Upper lobe of left lung (tissue), 6 donors: ENCODE measurements at regions not wholly inside any gene's neighbourhood (a gene's known extent, or its start where the extent isn't known, plus 50 kb on each side); places are given as distances from the start of the nearest gene placed in this dataset.

Experiments used
- ATAC-seq, 2 donors: fragments of 200-7000 bp; cut with Tn5 transposase; one replicate each; pipeline ENCODE4 v1.9.1; 2022; ENCODE audit warnings: mild to moderate bottlenecking in 2 of 2, moderate library complexity in 2 of 2; ENCODE audit not compliant: low FRiP score in 2 of 2
- DNase-seq, 2 donors: peaks; one replicate each; pipeline ENCODE4 v3.0.0-alpha.2; 2019 to 2020
- H3K27ac ChIP-seq, 4 donors: fragments of 200-600 bp; sonication (generic); one replicate each; pipeline ENCODE4 v1.5.1; 2016 to 2019
- H3K27me3 ChIP-seq, 4 donors: fragments of 200-600 bp; sonication (generic); one replicate each; pipeline ENCODE4 v1.5.1; 2017 to 2019
- H3K36me3 ChIP-seq, 4 donors: fragments of 200-600 bp; sonication (generic); one replicate each; pipeline ENCODE4 v1.5.1; 2016 to 2019
- H3K4me1 ChIP-seq, 4 donors: fragments of 200-600 bp; sonication (generic); one replicate each; pipeline ENCODE4 v1.5.1; 2018 to 2019
- H3K4me3 ChIP-seq, 4 donors: fragments of 200-600 bp; sonication (generic); one replicate each; pipeline ENCODE4 v1.5.1; 2017 to 2019; ENCODE audit warnings: mild to moderate bottlenecking in 2 of 4, moderate library complexity in 1 of 4
- H3K9me3 ChIP-seq, 4 donors: fragments of 200-600 bp; sonication (generic); one replicate each; pipeline ENCODE4 v1.5.1; 2018 to 2019
- EP300 ChIP-seq, 4 donors: sonication (generic); formaldehyde crosslinking; IDR thresholded peaks; one replicate each; pipeline ENCODE4 v1.5.1; 2017; ENCODE audit warnings: antibody characterized with exemption in 4 of 4, control low read depth in 2 of 4
- POLR2A ChIP-seq, 4 donors: fragments of 450-650 bp; IDR thresholded peaks; one replicate each; pipeline ENCODE4 v1.5.1; 2016 to 2017; ENCODE audit warnings: antibody characterized with exemption in 4 of 4, mild to moderate bottlenecking in 2 of 4
- POLR2AphosphoS5 ChIP-seq, 2 donors: sonication (generic); formaldehyde crosslinking; IDR thresholded peaks; one replicate each; pipeline ENCODE4 v1.5.1; 2017; ENCODE audit warnings: antibody characterized with exemption in 2 of 2
- WGBS, 2 donors: methylation state at CpG; one replicate each; pipeline ENCODE4 v1.1.5; 2017 to 2018; 5-methylcytosine and 5-hydroxymethylcytosine counted together
- TF ChIP-seq, protein P1 (sequence below), 6 experiments: fragments of 450-650 bp in 4 of 6; fragments of 200-600 bp in 2 of 6; sonication (generic) in 2 of 6; IDR thresholded peaks; one replicate each; pipeline ENCODE4 v1.5.1; 2016 to 2019; ENCODE audit warnings: antibody characterized with exemption in 6 of 6
- donor health status: DM: no; HTN: no; CAD: no; lungs with moderate emphysema.
- donor health status: DM: no; HTN: yes; CAD: no; lungs with severe emphysema.

DNA sequence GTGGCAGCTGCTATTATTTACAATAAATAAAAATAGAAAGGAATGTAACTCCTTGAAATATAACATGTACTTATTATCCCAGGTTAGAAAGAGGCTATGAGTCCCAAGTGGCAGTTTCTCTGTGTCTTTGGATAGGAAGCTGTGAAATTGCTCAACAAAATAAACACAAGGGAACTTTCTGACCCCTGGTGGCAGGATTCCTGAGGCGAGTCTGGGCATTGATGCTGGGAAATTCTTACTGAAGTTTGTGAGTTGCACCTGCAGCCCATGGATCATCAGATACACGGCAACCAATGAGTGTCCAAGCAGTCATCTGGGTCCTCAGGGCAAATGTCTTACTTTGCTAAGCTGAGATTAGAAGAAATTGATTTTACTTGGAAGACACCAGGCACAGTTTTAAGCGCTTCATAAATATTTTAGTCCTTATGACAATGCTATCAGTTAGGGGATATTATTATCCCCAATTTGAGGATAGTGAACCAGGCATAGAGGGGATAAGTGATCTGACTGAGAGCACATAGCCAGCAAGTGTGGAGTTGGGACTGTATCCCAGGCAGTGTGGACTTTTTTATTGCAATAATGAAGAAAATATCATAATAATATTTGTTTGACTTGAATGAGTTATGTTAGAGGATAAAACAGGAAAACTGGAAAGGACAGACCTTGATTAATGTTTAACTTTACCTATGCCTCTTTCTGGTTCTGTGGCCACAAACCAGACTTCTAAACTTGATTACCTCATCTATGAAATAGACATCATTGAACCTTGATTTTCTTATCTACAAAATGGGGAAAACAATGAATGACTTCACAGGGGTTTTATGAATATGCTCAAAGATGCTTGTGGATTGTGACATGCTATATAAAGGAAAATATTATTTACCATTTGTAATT lies 265.5 kb upstream of the ADAMTSL1 start:
- Histone ChIP-seq H3K36me3 (no peaks in the 10 kb centered on the region), H3K4me1 (peaks cover 0 to 5% (median 2%) of the 10 kb centered on the region in 4 donors), H3K27ac (no peak overlapping the region), H3K4me3 (no peak overlapping the region), H3K27me3 (no peaks in the 10 kb centered on the region), H3K9me3 (no peaks in the 10 kb centered on the region)
- DNase-seq (peak in 1 of 2 donors; percentile 45), ATAC-seq (peak in 1 of 2 donors; percentile 39)
- 35 to 36% methylated on average over 3 of the region's 3 CpGs for WGBS, 2 donors
- TF ChIP-seq POLR2A (IDR thresholded peaks at IDR 0.05) = no peak
- TF ChIP-seq, protein P1, sequence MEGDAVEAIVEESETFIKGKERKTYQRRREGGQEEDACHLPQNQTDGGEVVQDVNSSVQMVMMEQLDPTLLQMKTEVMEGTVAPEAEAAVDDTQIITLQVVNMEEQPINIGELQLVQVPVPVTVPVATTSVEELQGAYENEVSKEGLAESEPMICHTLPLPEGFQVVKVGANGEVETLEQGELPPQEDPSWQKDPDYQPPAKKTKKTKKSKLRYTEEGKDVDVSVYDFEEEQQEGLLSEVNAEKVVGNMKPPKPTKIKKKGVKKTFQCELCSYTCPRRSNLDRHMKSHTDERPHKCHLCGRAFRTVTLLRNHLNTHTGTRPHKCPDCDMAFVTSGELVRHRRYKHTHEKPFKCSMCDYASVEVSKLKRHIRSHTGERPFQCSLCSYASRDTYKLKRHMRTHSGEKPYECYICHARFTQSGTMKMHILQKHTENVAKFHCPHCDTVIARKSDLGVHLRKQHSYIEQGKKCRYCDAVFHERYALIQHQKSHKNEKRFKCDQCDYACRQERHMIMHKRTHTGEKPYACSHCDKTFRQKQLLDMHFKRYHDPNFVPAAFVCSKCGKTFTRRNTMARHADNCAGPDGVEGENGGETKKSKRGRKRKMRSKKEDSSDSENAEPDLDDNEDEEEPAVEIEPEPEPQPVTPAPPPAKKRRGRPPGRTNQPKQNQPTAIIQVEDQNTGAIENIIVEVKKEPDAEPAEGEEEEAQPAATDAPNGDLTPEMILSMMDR (IDR thresholded peaks at IDR 0.05) = peak in 4 of 6 experiments; percentile 11 to 55 (median 34)

DNA sequence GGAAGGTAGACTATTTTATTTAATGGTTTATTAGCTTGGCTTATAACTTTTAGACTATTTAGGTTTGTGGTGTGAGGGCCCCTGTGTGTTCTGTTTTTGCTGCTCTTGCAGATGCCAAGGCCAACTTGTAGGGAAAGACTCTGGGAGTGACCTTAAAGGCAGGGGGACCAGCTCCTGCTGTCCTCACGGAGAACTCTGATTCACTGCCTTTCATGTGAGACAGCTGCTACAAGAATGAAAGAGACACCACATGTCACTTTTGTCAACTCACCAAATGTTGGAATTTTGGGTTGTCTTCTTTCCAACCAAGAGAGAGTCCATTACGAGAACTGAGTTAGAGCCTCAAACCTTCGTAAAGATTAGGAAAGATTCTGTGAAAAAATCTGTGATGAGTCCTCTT lies 258.3 kb upstream of the ADAMTSL1 start:
- H3K4me1 ChIP-seq = no peaks in the 10 kb centered on the region
- H3K9me3 ChIP-seq = no peaks in the 10 kb centered on the region
- no peak overlapping the region for H3K27ac ChIP-seq
- TF ChIP-seq POLR2AphosphoS5 (IDR thresholded peaks at IDR 0.05) (no peak), EP300 (IDR thresholded peaks at IDR 0.05) (no peak), POLR2A (IDR thresholded peaks at IDR 0.05) (no peak)
- TF ChIP-seq, protein P1 (IDR thresholded peaks at IDR 0.05) = no peak
- DNase-seq (no peak), ATAC-seq (no peak)
- no peaks in the 10 kb centered on the region for H3K27me3 ChIP-seq
- no peak overlapping the region for H3K4me3 ChIP-seq
- H3K36me3 ChIP-seq = no peaks in the 10 kb centered on the region
- 84 to 89% methylated on average over 3 of the region's 3 CpGs for WGBS, 2 donors

DNA sequence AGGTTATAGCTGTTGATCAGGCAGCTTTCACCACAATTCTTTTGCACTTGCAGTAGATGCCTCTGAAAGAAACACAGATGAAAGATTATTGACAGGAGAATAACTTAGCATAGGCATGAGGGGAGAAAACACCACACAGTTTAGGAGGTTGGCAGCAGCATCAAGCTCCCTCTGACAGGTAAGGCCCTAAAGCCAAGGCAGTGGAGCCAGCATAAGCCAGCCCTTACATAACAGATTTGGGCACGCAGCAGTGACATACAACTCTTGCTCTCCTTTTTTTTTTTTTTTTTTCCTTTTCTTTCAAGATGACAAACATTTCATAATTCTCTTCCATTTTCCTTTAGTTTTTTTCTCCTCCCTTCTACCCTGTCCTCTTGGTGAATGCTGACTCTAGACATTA lies 257.6 kb upstream of the ADAMTSL1 start:
- H3K36me3 ChIP-seq = no peaks in the 10 kb centered on the region
- WGBS, 2 donors = 73 to 79% methylated on average over 1 of the region's 1 CpG
- TF ChIP-seq, protein P1 (IDR thresholded peaks at IDR 0.05) = no peak
- TF ChIP-seq POLR2AphosphoS5 (IDR thresholded peaks at IDR 0.05) (no peak), POLR2A (IDR thresholded peaks at IDR 0.05) (no peak), EP300 (IDR thresholded peaks at IDR 0.05) (no peak)

DNA sequence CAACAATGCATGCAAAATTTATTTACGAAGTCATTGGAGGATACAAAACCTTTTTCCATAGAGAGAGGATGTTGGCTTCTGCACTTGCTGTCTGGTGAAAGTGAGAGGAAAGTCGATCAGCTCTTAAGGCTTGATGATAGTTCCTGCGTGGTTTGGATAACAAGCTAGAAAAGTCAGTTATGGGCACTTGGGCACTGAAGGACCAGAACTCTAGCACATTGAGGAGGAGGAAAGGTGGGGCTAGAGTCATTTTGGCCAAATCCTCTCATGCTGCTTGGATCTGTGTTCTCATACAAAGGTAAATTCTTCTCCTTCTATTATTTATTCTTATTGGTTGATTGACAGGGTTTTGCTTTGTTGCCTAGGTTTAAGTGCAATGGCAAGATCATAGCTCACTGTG lies 245.9 kb upstream of the ADAMTSL1 start:
- Histone ChIP-seq H3K4me1 (no peaks in the 10 kb centered on the region), H3K27ac (no peak overlapping the region), H3K27me3 (no peaks in the 10 kb centered on the region), H3K36me3 (no peaks in the 10 kb centered on the region), H3K9me3 (no peaks in the 10 kb centered on the region), H3K4me3 (no peak overlapping the region)
- no peak for DNase-seq
- TF ChIP-seq POLR2AphosphoS5 (IDR thresholded peaks at IDR 0.05) = no peak
- TF ChIP-seq POLR2A (IDR thresholded peaks at IDR 0.05) = no peak
- no peak for TF ChIP-seq EP300 (IDR thresholded peaks at IDR 0.05)
- TF ChIP-seq, protein P1 (IDR thresholded peaks at IDR 0.05) = no peak
- ATAC-seq = no peak
- 73 to 78% methylated on average over 3 of the region's 3 CpGs for WGBS, 2 donors

More for the DNA sequence above, 257.6 kb upstream of the ADAMTSL1 start:
- no peak for DNase-seq
- Histone ChIP-seq H3K27ac (no peak overlapping the region), H3K27me3 (no peaks in the 10 kb centered on the region), H3K9me3 (no peaks in the 10 kb centered on the region), H3K4me3 (no peak overlapping the region), H3K4me1 (no peaks in the 10 kb centered on the region)
- no peak for ATAC-seq
